ENCODE measurements at regions not wholly inside any gene's neighbourhood (a gene's known extent, or its start where the extent isn't known, plus 50 kb on each side); places are given as distances from the start of the nearest gene placed in this dataset.
"Not testable (repeated sequence)": the region's sequence is repeated elsewhere in the genome, so short reads cannot be mapped to it uniquely, and the experiment has no call there.

DNA sequence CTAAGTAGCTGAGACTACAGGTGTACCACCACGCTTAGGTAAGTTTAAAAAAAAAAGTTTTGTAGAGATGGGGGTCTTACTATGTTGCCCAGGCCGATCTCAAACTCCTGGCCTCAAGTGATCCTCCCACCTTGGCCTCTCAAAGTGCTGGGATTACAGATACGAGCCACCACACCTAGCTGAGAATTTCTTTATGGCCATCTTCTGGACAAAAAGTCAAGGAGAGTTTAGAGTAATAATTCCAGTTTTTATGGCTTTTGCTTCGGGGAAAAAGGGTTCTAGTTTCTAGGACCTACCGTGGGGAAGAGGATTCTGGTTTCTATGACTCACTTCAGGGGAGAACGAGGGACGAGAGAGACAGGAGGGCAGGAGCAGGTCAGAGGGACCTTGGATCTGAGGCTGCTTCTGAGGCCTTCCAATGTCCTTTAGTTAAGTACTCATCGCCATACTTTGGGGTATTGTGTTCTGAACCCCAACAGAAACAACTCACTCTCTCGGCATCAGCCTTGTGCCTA is 69.3 kb upstream of the IER3 start:
- Histone ChIP-seq H3K9me3 (no peaks in the 10 kb centered on the region), H3K27ac (peak overlapping the region; percentile 77 to 90), H3K4me1 (peaks cover 50% of the 10 kb centered on the region), H3K4me3 (no peak overlapping the region), H3K4me2 (peak overlapping the region; percentile 55)
- TF ChIP-seq POLR2AphosphoS2 (conservative IDR thresholded peaks at IDR 0.05; ENCODE audit: low read length), result no peak
- TF ChIP-seq, protein P1, sequence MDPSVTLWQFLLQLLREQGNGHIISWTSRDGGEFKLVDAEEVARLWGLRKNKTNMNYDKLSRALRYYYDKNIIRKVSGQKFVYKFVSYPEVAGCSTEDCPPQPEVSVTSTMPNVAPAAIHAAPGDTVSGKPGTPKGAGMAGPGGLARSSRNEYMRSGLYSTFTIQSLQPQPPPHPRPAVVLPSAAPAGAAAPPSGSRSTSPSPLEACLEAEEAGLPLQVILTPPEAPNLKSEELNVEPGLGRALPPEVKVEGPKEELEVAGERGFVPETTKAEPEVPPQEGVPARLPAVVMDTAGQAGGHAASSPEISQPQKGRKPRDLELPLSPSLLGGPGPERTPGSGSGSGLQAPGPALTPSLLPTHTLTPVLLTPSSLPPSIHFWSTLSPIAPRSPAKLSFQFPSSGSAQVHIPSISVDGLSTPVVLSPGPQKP (IDR thresholded peaks at IDR 0.05; ENCODE audit: low read depth, low read length), result no peak
- TF ChIP-seq EHMT2 (IDR thresholded peaks at IDR 0.05; ENCODE audit: low read depth), result no peak
- WGBS (ENCODE audit: missing lambda C conversion rate), result 64% methylated on average over 9 of the region's 9 CpGs
- ATAC-seq, result peak in 1 of 2 experiments; percentile 15; a peak in 3 of 6 replicates
- DNase-seq (ENCODE audit: low read depth in 1 of 2, low spot score in 1 of 2), result no peak
- ChIA-PET POLR2A (interaction anchor here (1.1 to 1.5 kb wide), 4 partner anchors 9 to 69 kb away, joined by 3 to 5 read pairs (median 3); partner anchors contain the start of gene IER3), CTCF (interaction anchor here (0.9 to 2.9 kb wide), 3 partner anchors 8 to 40 kb away, joined by 3 to 13 read pairs (median 3); no protein-coding TSS in a partner anchor)
- no peak for FAIRE-seq

DNA sequence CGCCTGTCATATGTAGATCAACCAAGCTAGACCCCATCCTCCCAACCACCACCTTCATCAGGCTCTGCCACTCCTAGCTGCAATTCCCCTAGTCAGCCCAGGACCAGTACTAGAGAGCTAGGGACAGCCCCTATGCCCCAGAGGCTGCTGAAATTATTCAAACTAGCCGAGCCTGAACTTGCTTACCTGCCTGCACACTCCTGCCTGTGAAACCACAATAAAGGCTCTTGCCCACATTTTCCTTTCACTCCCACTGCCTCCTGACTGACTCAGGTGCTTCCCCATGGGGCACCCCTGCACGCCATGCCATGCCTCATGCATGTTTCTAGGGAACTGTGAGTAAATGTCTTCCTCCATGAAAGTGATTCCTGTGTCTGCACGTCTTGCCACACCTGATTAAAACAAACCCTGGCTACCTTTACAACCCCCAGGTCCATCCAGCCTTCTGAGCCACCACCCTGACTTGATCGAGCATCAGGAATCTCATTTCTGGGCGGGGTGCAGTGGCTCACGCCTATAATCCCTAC is 66.5 kb upstream of the IER3 start:
- no peak for DNase-seq (ENCODE audit: low read depth in 1 of 2, low spot score in 1 of 2)
- Histone ChIP-seq H3K4me2 (no peak overlapping the region), H3K4me3 (no peak overlapping the region), H3K27ac (peak overlapping the region; percentile 13 to 90; a peak in 5 of 6 replicates), H3K9me3 (no peaks in the 10 kb centered on the region), H3K4me1 (peaks cover 40% of the 10 kb centered on the region)
- FAIRE-seq, result no peak
- ChIA-PET POLR2A (interaction anchor here (1.6 kb wide), 1 partner anchor 66 kb away, joined by 5 read pairs; the partner anchor contains the start of gene IER3), CTCF (interaction anchor here (1.2 to 2.9 kb wide), 4 partner anchors 11 to 47 kb away, joined by 3 to 13 read pairs (median 4); no protein-coding TSS in a partner anchor)
- ATAC-seq, result peak; percentile 12 to 44; a peak in 1 of 6 replicates
- 71% methylated on average over 6 of the region's 7 CpGs for WGBS (ENCODE audit: missing lambda C conversion rate)
- TF ChIP-seq, protein P1 (IDR thresholded peaks at IDR 0.05; ENCODE audit: low read depth, low read length), result no peak
- TF ChIP-seq EHMT2 (IDR thresholded peaks at IDR 0.05; ENCODE audit: low read depth) (no peak), CHD4 (IDR thresholded peaks at IDR 0.05; ENCODE audit: borderline replicate concordance) (no peak), FOSB (CRISPR knock-in tag; IDR thresholded peaks at IDR 0.05) (no peak), GATA3 (IDR thresholded peaks at IDR 0.05; ENCODE audit: borderline replicate concordance) (no peak), EHF (CRISPR knock-in tag; IDR thresholded peaks at IDR 0.05) (no peak), RFX5 (IDR thresholded peaks at IDR 0.05) (no peak), RARB (CRISPR knock-in tag; IDR thresholded peaks at IDR 0.05) (no peak), MYC (IDR thresholded peaks at IDR 0.05; ENCODE audit: borderline replicate concordance, low read length) (no peak)
- TF ChIP-seq, protein P2, sequence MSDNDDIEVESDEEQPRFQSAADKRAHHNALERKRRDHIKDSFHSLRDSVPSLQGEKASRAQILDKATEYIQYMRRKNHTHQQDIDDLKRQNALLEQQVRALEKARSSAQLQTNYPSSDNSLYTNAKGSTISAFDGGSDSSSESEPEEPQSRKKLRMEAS (IDR thresholded peaks at IDR 0.05), result no peak
- TF ChIP-seq, protein P3, sequence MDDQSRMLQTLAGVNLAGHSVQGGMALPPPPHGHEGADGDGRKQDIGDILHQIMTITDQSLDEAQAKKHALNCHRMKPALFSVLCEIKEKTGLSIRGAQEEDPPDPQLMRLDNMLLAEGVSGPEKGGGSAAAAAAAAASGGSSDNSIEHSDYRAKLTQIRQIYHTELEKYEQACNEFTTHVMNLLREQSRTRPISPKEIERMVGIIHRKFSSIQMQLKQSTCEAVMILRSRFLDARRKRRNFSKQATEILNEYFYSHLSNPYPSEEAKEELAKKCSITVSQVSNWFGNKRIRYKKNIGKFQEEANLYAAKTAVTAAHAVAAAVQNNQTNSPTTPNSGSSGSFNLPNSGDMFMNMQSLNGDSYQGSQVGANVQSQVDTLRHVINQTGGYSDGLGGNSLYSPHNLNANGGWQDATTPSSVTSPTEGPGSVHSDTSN (IDR thresholded peaks at IDR 0.05), result no peak
- TF ChIP-seq, protein P4, sequence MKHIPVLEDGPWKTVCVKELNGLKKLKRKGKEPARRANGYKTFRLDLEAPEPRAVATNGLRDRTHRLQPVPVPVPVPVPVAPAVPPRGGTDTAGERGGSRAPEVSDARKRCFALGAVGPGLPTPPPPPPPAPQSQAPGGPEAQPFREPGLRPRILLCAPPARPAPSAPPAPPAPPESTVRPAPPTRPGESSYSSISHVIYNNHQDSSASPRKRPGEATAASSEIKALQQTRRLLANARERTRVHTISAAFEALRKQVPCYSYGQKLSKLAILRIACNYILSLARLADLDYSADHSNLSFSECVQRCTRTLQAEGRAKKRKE (CRISPR knock-in tag; IDR thresholded peaks at IDR 0.05; ENCODE audit: low read depth), result no peak
- TF ChIP-seq, protein P5, sequence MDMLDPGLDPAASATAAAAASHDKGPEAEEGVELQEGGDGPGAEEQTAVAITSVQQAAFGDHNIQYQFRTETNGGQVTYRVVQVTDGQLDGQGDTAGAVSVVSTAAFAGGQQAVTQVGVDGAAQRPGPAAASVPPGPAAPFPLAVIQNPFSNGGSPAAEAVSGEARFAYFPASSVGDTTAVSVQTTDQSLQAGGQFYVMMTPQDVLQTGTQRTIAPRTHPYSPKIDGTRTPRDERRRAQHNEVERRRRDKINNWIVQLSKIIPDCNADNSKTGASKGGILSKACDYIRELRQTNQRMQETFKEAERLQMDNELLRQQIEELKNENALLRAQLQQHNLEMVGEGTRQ (IDR thresholded peaks at IDR 0.05), result no peak

DNA sequence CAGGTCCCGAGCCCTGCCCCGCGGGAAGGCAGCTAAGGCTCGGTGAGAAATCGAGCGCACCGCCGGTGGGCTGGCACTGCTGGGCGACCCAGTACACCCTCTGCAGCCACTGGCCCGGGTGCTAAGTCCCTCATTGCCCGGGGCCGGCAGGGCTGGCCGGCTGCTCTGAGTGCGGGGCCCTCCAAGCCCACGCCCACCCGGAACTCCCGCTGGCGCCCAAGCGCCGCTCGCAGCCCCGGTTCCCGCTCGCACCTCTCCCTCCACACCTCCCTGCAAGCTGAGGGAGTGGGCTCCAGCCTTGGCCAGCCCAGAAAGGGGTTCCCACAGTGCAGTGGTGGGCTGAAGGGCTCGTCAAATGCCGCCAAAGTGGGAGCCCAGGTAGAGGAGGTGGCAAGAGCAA is 63.2 kb upstream of the IER3 start:
- FAIRE-seq; ATAC-seq; CTCF ChIA-PET; H3K4me2 ChIP-seq; H3K9me3 ChIP-seq; H3K4me3 ChIP-seq; POLR2A ChIA-PET; DNase-seq (ENCODE audit: low read depth in 1 of 2, low spot score in 1 of 2): not testable (repeated sequence)
- WGBS (ENCODE audit: missing lambda C conversion rate), result 91% methylated on average over 16 of the region's 26 CpGs
- peak overlapping the region in 1 of 2 experiments; percentile 31; a peak in 1 of 6 replicates for H3K27ac ChIP-seq
- peaks cover 15% of the 10 kb centered on the region for H3K4me1 ChIP-seq

Measured in A549 (cell line).